ENCODE measurements at regions not wholly inside any gene's neighbourhood (a gene's known extent, or its start where the extent isn't known, plus 50 kb on each side); places are given as distances from the start of the nearest gene placed in this dataset.

DNA sequence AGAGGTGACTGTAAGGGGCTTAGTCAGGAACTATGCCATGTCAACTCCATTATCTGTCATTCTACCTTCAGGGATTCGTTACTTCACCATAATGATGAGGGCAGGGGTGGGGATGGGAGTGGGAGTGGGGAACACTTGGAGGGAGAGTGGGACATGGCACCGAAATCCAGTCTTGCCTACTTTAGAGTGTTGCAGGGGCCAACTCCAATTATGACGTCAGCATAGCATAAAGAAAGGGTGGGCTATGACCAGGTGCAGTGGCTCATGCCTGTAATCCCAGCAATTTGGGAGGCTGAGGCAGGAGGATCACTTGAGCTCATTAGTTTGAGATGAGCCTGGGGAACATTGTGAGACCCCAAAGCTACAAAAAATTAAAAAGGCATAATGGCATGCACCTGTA lies 512.2 kb downstream of the GATA3 start:
- no peak for DNase-seq
- TF ChIP-seq, protein P1, sequence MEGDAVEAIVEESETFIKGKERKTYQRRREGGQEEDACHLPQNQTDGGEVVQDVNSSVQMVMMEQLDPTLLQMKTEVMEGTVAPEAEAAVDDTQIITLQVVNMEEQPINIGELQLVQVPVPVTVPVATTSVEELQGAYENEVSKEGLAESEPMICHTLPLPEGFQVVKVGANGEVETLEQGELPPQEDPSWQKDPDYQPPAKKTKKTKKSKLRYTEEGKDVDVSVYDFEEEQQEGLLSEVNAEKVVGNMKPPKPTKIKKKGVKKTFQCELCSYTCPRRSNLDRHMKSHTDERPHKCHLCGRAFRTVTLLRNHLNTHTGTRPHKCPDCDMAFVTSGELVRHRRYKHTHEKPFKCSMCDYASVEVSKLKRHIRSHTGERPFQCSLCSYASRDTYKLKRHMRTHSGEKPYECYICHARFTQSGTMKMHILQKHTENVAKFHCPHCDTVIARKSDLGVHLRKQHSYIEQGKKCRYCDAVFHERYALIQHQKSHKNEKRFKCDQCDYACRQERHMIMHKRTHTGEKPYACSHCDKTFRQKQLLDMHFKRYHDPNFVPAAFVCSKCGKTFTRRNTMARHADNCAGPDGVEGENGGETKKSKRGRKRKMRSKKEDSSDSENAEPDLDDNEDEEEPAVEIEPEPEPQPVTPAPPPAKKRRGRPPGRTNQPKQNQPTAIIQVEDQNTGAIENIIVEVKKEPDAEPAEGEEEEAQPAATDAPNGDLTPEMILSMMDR (IDR thresholded peaks at IDR 0.05), result no peak
- TF ChIP-seq POLR2A (IDR thresholded peaks at IDR 0.05), result no peak
- Histone ChIP-seq H3K27ac (no peak overlapping the region), H3K4me3 (replicated peaks in 1 of 3) (no peak overlapping the region), H3K9me3 (no peaks in the 10 kb centered on the region), H3K4me1 (peaks cover 3 to 5% of the 10 kb centered on the region in 2 donors), H3K36me3 (no peaks in the 10 kb centered on the region), H3K27me3 (no peaks in the 10 kb centered on the region)
- WGBS, 2 donors, result 96 to 98% methylated on average over 3 of the region's 3 CpGs
- intact Hi-C loops (cut with DNase I), result no loop called here

DNA sequence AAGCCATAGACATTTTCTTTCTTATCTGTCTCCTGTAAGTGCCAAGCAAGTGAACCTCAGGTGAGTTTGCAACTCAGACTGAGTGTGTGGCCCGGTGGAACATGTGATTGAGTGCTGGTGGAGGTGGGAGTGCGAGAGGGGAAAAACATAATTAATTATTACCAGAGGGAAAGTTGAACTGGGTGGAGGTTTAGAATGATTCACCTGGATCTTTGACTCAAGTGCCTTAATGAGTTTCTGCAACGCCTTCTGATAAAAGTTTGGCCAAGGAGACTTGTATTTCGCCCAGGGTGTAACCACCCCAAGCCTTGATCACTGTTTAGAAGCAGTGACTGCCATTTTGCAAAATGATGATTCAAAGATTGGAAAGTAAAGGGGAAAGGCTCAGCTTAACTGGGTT lies 513.9 kb downstream of the GATA3 start:
- no peak for TF ChIP-seq POLR2A (IDR thresholded peaks at IDR 0.05)
- TF ChIP-seq, protein P1 (IDR thresholded peaks at IDR 0.05), result no peak
- 77 to 86% methylated on average over 4 of the region's 4 CpGs for WGBS, 2 donors
- Histone ChIP-seq H3K36me3 (no peaks in the 10 kb centered on the region), H3K27me3 (no peaks in the 10 kb centered on the region), H3K4me3 (replicated peaks in 1 of 3) (no peak overlapping the region), H3K27ac (no peak overlapping the region), H3K9me3 (no peaks in the 10 kb centered on the region), H3K4me1 (peaks cover 3 to 13% of the 10 kb centered on the region in 2 donors)
- no peak for DNase-seq
- intact Hi-C loops (cut with DNase I), result no loop called here

DNA sequence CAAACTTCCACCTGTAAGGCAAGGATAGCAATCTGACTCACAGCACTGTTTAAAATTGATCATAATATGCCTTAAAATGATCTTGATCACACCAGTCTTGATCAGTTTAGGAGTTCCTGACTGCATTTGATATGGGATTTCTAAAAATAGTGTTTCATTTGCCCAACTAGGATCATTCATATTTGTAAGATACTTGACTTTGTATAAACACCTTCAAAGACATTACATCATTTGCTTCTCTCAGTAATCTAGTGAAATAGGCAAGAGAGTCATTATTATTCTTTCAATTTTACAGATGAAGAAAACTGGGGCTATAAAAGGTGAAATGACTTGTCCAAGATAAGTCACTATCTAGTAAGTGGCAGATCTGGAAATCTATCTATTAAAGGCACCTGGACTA lies 521.1 kb downstream of the GATA3 start:
- DNase-seq, result no peak
- TF ChIP-seq, protein P1 (IDR thresholded peaks at IDR 0.05), result no peak
- no peak for TF ChIP-seq POLR2A (IDR thresholded peaks at IDR 0.05)
- Histone ChIP-seq H3K27ac (no peak overlapping the region), H3K4me3 (replicated peaks in 1 of 3) (no peak overlapping the region), H3K36me3 (no peaks in the 10 kb centered on the region), H3K9me3 (no peaks in the 10 kb centered on the region), H3K4me1 (peaks cover 0 to 8% of the 10 kb centered on the region in 2 donors), H3K27me3 (no peaks in the 10 kb centered on the region)
- intact Hi-C loops (cut with DNase I), result no loop called here

DNA sequence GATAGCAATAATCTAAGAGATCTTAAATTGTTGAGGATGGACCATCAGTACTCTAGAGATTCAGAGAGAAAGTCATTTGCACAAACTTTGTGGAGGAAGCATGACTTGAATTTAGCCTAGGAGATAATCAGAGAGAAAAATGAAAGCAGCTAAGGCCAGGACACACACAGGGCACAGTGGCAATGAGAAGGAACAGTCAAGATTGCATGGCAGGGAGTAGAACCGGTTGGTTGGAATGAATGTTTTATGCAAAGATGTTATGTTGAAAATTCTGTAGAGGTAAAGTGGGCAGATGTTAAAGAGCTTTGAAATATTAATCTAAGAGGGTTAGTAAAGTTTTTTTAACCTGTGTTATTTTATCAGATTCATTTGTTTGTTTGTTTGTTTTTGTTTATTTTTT lies 521.8 kb downstream of the GATA3 start:
- 92 to 97% methylated on average over 1 of the region's 1 CpG for WGBS, 2 donors
- H3K36me3 ChIP-seq, result no peaks in the 10 kb centered on the region
- no peak overlapping the region for H3K27ac ChIP-seq
- H3K27me3 ChIP-seq, result no peaks in the 10 kb centered on the region
- H3K9me3 ChIP-seq, result no peaks in the 10 kb centered on the region
- no peak overlapping the region for H3K4me3 ChIP-seq (replicated peaks in 1 of 3)
- intact Hi-C loops (cut with DNase I), result no loop called here
- TF ChIP-seq, protein P1 (IDR thresholded peaks at IDR 0.05), result no peak
- TF ChIP-seq POLR2A (IDR thresholded peaks at IDR 0.05), result no peak
- peaks cover 0 to 8% of the 10 kb centered on the region in 2 donors for H3K4me1 ChIP-seq
- DNase-seq, result no peak

DNA sequence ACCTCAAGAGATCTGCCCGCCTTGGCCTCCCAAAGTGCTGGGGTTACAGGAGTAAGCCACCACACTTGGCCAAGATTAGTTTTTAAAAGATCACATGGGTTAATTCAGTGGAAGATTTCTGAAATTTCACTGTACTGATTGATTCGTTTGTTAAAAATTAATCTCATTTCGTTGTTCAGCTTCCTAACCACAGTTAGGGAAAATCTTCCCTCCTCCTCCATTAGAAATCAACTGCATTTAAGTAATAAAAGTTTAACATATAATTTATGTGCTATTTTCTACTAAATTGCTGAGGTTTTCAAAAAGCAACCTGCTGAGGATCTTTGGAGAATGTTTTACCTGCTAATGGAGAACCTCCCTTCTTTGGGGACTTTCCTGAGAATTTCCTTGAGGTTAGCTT lies 522.4 kb downstream of the GATA3 start:
- H3K4me1 ChIP-seq, result peaks cover 0 to 8% of the 10 kb centered on the region in 2 donors
- no peak for TF ChIP-seq POLR2A (IDR thresholded peaks at IDR 0.05)
- H3K4me3 ChIP-seq (replicated peaks in 1 of 3), result no peak overlapping the region
- no peaks in the 10 kb centered on the region for H3K9me3 ChIP-seq
- no peaks in the 10 kb centered on the region for H3K27me3 ChIP-seq
- intact Hi-C loops (cut with DNase I), result no loop called here
- WGBS, 2 donors, result 91 to 92% methylated on average over 3 of the region's 3 CpGs
- DNase-seq, result no peak
- no peaks in the 10 kb centered on the region for H3K36me3 ChIP-seq
- H3K27ac ChIP-seq, result no peak overlapping the region

DNA sequence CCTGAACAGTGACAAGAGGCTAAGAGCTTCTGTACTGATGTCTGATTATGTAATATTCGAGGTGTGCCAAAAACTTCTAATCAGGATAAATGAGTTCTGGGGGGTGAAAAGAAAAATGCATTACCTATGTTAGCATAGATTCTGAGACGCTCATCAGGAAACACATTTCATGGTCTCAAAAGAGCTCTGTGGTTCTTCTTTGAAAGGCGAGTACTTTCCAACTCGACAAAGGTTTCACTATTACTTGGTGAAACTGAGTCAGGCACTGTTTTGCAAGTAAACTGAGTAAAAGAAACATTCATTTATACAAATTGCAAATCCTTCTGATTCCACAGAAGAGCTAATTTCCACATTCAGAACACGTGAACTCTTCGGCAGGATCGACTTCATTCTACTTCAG lies 523.2 kb downstream of the GATA3 start:
- no peaks in the 10 kb centered on the region for H3K27me3 ChIP-seq

More for the DNA sequence above, 523.2 kb downstream of the GATA3 start:
- TF ChIP-seq, protein P1 (IDR thresholded peaks at IDR 0.05), result no peak
- TF ChIP-seq POLR2A (IDR thresholded peaks at IDR 0.05), result no peak
- no peaks in the 10 kb centered on the region for H3K9me3 ChIP-seq
- no peak for DNase-seq
- H3K4me1 ChIP-seq, result peaks cover 6 to 14% of the 10 kb centered on the region in 2 donors
- H3K27ac ChIP-seq, result no peak overlapping the region
- no peaks in the 10 kb centered on the region for H3K36me3 ChIP-seq
- H3K4me3 ChIP-seq (replicated peaks in 1 of 3), result no peak overlapping the region
- WGBS, 2 donors, result 82 to 88% methylated on average over 7 of the region's 7 CpGs
- intact Hi-C loops (cut with DNase I), result no loop called here

Data from thyroid gland (tissue), 4 donors.